ENCODE measurements at regions not wholly inside any gene's neighbourhood (a gene's known extent, or its start where the extent isn't known, plus 50 kb on each side); places are given as distances from the start of the nearest gene placed in this dataset.
A peak's percentile ranks its signal among the peaks of the same experiment; 100 is the strongest.
"Not testable (repeated sequence)": the region's sequence is repeated elsewhere in the genome, so short reads cannot be mapped to it uniquely, and the experiment has no call there.

DNA sequence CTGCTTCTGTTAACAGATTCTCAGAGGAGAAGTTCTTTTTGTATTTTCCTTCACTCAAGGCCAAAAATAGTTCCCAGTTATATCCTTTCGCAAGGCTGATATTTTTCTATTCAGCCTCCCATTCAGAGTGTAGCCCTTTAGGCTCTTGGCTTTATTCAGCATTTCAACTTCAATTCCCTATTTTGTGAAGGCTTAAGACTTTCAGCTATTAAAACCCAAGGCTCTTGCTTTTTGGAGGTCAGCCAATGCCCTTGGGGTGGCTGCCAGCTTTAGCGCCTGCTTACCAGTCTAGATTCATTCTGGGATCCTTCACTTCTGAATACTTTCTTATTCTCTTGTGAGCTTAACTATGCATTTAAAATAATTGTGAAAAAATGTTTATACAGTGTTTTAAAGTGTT, 57.3 kb upstream of the ADGRA3 start:
- DNase-seq (ENCODE audit: low read depth in 2 of 2), result no peak

DNA sequence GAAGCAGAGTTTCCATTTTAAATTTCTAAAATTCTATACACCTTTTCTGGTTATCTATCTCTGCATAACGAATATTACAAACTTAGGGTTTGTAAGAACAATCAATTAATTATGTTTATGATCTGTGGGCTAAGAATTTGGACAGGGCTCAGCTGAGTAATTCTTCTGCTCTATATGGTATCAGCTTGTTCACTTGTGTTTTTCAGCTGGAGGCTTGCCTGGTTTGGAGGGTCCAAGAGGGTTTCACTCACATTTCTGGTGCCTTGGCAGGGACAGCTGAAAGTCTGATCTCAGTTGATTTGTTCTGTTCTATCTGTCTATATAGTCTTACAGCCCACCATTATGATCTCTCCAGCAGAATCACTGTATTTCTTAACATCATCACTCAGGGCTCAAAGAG, 57.8 kb upstream of the ADGRA3 start:
- DNase-seq (ENCODE audit: low read depth in 2 of 2), result no peak

DNA sequence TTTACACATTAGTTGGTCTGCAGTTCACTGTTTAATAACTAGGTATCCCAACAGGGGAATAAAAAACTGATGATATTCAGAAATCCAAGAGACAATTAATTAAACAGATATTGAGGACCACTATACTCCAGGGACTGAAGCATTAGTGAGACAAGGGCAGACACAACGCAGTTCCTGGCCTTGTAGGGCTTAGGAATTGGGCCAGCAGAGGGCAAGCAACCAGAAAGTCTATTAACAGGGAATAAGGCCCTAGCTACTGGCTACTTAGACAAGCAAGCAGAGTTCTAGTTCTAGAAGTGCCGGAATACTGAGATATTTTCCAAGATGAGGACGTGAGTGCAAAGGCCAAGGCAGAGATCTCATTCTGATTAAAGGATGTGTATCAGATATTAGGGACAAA, 58.6 kb upstream of the ADGRA3 start:
- DNase-seq (ENCODE audit: low read depth in 2 of 2), result no peak

DNA sequence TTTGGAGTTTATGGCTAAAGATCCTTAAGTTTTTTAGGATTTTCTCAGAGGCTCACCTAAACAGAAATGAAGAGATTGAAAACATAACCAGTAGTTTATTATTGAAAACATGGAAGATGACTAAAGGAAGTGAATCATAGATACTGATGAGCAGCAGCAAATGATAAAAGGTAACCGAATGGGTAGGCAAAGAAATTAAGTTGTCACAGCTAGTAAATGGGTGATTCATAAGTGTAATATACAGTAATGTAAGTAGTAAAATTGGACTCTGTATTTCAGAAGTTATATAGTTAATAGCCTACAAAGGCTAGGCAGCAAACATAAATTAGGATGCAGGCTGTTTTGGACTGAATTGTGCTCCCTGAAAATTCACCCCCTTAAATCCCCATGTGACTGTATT, 59.0 kb upstream of the ADGRA3 start:
- DNase-seq (ENCODE audit: low read depth in 2 of 2), result no peak

DNA sequence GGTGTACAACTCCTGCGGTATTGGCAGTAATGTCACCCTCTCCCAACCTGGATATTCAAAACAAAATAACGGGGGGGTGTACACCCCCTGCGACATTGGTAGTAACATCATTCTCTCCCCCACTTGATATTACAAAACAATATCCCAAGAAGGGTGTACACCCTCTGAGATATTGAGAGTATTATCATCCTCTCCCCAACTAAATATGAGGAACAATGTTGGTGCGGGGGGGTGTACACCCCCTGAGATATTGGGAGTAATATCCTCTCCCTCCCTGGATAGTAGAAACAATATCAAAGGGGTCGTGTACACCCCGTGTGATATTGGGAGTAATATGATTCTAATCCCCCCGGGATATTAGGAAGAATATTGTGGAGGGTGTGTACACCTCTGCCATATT, 71.4 kb upstream of the ADGRA3 start:
- no peak for DNase-seq (ENCODE audit: low read depth in 2 of 2)

DNA sequence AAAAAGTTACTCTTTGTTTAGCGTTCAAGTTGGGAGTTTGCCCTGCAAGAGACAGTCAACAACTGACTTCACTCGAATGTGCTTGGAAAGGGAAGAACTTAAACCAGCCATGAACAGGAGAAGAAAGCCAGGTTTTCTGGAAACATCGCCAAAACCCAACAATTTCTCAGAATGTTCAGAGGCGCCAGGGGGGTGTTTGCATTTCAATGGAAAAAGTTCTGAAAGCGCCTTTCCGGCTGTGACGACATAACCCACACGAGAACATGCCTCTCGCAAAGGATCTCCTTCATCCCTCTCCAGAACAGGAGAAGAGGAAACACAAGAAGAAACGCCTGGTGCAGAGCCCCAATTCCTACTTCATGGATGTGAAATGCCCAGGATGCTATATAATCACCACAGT, 78.1 kb upstream of the ADGRA3 start:
- DNase-seq (ENCODE audit: low read depth in 2 of 2), result no peak

DNA sequence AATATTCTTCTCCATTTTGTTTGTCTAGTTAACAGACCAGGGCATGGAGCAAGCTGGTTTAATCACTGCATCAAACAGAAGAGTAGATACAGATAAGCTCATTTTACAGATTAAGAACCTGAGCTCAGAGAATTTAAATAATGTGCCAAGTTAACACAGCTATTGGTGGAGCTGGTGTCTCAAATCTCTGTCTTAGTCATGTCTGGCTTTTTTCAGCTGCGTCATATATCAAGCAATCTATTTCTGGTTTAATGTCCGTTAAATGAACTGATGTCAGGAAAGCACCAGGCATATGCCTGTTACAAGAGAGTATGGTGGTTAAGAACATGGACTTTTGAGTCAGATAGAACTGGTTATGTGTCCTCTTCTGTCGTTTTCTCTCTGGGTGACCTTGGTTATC, 79.8 kb upstream of the ADGRA3 start:
- DNase-seq (ENCODE audit: low read depth in 2 of 2), result no peak

DNA sequence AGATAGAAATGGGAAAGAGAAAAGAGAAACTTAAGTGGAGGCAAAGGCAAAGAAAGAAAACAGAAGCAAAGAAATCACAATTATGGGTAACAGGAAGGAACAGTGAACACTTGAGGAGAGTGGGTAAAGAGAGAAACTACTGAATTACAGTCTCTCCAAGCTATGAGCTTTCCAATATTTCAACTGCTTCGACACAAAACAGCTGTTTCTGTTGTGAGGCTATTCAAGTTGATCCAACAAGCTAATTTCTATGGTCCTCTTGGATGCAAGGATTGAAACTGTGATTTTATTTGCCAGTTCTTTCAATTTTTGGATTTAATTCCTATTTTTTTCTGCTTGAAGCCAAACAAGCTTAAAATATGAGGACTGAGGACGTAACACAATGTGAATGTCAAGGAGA, 80.5 kb upstream of the ADGRA3 start:
- no peak for DNase-seq (ENCODE audit: low read depth in 2 of 2)

DNA sequence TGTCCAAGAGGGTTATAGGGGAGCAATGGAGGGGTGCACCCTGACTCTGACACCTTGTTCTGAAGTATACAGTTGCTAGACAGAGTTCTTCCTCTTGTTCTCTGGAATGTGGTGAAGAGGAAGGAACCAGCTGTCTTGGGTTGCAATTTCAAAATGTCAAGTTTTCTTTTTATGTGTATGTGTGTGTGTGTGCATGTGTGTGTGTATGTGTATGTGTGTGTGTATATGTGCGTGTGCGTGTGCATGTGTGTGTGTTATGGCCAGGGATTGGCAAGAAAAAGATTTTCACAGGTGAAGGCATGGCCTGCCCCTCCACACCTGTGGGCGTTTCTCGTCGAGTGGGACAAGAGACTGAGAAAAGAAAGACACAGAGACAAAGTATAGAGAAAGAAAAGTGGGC, 81.6 kb upstream of the ADGRA3 start:
- no peak for DNase-seq (ENCODE audit: low read depth in 2 of 2)

DNA sequence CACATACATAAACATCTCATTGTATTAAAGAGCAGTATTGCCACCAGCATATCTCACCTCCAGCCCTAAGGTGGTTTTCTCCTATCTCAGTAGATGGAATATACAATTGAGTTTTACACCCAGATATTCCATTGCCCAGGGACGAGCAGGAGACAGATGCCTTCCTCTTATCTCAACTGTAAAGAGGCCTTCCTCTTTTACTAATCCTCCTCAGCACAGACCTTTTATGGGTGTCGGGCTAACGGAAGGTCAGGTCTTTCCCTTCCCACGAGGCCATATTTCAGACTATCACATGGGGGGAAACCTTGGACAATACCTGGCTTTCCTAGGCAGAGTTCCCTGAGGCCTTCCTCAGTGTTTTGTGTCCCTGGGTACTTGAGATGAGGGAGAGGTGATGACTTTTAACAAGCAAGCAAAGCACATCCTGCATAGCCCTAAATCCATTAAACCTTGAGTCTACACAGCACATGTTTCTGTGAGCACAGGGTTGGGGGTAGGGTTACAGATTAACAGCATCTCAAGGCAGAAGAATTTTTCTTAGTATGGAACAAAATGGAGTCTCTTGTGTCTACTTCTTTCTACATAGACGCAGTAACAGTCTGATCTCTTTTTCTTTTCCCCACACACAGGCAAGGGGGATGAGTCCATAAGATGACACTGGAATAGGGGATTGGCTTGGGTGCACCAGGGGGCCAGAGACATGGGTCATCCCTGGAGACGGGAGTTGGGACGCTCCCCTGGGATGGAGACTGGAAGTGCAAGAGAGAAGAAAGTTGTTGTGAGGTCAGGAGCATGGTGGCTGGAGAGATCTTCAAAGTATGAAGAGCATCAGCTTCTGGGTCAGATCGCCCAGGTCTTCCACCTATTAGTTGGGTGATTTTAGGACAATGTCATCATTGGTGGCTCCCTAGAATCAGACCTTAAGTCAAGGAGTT, 82.5 kb upstream of the ADGRA3 start:
- DNase-seq (ENCODE audit: low read depth in 2 of 2), result not testable (repeated sequence)

DNA sequence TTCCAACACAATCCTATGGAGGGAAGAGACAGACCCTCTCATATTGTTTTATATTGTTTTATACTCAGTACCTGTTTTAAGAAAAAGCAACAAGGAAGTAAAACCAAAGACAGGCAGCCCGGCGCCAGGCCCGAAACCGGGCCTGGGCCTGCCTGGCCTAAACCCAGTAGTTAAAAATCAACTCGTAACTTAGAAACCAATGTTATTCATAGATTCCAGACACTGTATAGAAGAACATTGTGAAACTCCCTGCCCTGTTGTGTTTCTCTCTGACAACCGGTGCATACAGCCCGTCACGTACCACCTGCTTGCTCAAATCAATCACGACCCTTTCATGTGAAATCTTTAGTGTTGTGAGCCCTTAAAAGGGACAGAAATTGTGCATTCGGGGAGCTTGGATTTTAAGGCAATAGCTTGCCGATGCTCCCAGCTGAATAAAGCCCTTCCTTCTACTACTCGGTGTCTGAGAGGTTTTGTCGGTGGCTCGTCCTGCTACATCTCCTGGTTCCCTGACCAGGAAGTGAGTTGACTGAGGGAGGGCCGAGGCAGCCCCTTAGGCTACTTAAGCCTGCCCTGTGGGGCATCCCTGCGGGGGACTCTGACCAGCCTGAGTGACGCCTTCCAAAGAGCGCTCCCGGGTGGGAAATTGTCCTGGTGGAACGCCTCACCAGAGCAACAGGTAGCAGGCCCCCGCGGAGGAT, 83.5 kb upstream of the ADGRA3 start:
- not testable (repeated sequence) for DNase-seq (ENCODE audit: low read depth in 2 of 2)

DNA sequence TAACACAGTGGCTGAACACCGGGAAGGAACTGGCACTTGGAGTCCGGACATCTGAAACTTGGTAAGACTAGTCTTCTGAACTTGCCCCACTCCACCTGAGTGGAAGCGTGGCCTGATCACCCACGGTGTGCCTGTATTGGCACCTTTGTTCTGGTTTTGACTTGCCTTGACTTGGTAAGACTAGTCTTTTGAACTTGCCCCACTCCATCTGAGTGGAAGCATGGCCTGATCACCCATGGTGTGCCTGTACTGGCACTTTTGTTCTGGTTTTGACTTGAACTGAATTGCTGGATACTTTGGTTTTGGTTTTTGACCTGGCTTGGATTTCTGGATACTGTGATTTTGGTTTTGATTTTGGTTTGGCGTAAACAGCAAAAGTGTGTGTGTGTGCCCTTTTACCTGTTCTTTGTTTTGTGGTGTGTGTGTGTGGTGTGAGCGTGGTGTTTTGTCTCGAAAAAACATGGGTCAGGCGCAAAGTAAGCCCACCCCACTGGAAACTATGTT, 84.1 kb upstream of the ADGRA3 start:
- DNase-seq (ENCODE audit: low read depth in 2 of 2), result not testable (repeated sequence)

DNA sequence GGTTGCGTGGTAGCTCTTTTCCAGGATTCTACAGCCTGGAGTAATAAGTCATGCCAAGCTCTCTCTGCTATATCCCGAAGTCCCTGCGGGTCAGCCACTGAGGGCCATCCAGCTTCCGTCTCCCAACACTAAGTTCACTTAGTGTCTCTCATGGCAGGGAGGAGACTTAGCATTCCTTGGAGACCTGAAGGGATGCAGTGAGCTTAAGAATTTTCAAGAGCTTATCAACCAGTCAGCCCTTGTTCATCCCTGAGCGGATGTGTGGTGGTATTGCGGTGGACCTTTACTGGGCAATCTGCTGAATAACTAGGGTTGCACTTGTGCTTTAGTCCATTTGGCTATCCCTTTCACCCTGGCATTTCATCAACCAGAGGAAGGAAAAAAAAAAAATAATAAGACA, 85.8 kb upstream of the ADGRA3 start:
- not testable (repeated sequence) for DNase-seq (ENCODE audit: low read depth in 2 of 2)

DNA sequence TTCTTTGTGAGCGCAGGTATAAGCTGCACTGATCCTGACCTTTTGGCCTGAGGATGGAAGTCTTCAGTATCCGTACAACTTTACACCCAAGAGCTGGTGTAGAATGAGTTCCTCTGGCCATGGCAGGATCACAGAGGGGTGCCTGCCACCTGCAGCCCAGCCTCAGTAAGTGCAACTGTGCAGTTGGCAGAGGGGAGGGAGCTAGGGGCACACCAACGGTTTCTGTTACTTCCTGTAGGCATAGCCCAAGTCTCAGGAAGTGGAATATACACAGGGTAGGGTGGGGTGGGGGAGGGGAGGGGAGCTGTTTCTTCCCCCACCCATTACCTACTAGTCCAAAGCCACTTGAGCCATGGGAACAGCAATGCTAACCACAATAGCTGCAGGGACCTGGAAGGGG, 85.4 kb upstream of the GBA3 start:
- DNase-seq (ENCODE audit: low read depth in 2 of 2), result peak in 1 of 2 donors; percentile 10

DNA sequence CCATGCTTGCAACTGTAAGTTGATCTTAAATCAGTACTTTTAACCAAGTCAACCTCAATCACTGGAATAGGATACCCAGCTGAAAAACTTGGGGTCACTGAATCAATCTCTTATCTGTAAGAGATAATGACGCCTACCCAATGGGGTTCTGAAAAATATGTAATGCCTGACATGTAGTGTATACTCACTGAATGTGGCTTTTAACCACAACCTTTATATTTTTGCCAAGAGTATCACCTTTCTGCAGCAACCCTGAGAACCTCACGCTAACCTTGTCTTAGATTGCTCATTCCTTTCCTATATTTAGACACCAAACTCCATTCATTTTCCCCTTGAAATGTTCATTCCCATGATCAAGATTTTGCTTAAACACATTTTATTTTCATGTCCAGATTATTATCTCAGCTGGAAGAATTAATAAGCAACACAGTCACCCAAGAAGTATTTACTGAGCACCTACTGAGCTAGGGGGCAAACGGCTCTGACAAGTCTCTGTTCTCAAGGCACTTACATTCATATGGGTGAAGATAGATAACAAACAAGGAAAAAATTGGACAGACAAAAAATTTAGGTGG, 82.7 kb upstream of the GBA3 start:
- not testable (repeated sequence) for DNase-seq (ENCODE audit: low read depth in 2 of 2)

DNA sequence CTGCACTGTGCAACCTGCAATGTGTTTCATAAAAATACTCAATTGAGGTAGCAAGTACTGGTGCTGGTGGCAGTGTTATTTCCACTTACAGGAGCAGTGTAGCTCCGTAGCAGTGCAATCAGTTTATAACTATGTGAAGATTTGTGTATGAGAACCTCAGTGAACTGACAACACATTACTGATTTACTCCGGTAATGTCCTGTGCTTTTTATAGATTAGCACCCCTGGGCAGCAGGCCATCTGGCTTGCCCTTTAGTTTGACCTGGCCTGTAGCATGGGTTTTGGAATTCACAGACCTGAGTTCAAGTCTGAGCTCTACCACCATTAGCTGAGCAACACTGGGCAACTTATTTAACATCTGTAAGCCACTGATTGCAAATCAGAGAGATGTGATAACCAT, 78.6 kb upstream of the GBA3 start:
- no peak for DNase-seq (ENCODE audit: low read depth in 2 of 2)

DNA sequence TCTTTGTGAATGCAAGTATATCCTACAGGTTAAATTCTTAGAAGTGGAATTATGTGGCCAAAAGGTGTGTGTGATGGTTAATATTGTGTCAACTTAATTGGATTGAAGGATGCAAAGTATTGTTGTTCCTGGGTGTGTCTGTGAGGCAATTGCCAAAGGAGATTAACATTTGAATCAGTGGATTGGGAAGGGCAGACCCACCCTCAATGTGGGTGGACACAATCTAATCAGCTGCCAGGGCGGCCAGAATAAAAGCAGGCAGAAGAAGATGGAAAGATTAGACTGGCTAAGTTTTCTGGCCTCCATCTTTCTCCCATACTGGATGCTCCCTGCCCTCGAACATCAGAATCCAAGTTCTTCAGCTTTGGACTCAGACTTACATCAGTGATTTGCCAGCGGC, 76.2 kb upstream of the GBA3 start:
- no peak for DNase-seq (ENCODE audit: low read depth in 2 of 2)

DNA sequence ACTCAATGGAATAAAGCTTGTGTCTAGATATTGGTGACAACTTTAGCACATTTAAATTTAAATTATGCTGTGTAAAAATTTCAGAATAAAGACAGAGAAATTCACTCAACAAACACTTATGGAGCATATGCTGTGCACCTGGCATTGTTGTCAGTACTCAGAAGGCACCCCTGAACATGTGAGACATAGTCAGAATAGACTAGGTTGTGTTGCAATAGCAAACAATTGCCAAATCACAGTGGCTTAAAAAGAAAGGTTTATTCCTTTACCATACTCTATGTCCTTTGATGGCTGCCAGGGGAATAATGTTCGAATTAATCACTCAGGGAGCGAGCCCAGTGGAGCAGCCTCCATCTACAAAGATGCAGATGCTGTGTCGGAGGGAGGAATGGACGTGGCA, 72.6 kb upstream of the GBA3 start:
- not testable (repeated sequence) for DNase-seq (ENCODE audit: low read depth in 2 of 2)

DNA sequence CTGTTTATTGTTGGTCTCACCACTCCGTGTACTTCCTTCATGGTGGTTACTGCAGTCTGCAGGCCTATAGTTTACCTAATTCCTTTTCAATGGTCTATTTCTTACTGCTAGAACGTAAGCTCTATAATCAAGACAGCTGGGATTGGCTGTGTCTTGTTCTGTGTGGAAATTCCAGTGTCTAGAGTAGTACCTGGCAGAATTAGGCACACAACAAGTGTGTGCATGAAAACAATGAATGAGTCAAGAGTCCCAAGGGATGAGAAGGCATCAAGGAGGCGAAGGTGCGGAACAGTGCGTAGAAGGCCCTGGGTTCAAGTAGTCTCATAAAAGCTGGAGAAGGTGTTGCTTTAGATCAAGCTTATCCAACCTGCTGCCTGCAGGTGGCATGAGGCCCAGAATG, 70.8 kb upstream of the GBA3 start:
- DNase-seq (ENCODE audit: low read depth in 2 of 2), result not testable (repeated sequence)

DNA sequence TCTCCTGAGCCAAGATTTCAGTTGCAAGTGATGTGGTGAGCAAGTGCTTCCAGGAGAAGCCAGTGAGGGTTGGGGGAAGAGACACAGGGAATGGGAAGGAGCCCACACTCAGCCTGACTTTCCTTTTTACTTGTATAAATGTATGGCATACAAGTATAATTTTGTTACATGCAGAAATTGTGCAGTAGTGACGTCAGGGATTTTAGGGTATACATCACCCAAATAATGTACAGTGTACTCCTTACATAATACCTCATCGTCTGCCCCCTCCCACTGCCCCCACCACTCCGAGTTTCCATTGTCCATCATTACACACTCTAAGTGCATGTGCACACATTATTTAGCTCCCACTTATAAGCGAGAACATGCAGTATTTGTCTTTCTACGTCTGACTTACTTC, 68.7 kb upstream of the GBA3 start:
- not testable (repeated sequence) for DNase-seq (ENCODE audit: low read depth in 2 of 2)

DNA sequence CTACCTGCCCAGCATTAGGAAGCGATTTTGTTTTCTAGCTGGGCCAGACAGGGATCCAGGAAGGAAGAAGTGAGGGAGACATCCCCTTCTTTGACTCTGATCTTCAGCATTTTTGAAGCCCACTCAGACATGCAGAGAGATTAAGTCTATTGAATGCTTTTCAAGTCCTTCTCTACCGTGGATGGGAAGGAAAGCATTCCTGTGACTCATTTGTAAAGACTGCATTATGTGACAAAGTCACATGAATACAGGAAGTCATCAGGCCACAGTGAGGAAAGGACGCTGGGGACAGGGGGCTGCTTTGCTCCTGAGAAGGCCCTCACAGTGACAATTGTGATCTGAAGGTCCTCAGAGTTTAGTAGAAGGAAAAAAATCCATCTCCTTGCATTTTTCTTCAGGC, 67.4 kb upstream of the GBA3 start:
- no peak for DNase-seq (ENCODE audit: low read depth in 2 of 2)

DNA sequence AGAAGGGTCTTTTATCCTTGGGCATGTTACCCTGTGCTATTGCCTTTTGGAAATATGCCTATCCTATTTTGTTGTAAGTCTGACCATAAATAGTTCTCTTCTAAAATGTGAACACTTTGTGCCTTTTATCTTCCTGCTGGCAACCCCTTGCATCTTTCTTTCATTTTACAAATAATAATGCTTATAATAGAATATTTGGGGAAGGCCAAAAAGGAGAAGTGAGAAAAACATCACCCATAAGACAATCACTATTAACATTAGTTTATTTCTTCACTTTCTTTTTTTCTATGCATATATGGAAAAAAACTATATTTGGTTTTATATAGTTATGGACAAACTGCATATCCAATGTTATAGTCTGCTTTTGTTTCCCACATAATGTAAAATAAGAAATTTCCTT, 64.9 kb upstream of the GBA3 start:
- not testable (repeated sequence) for DNase-seq (ENCODE audit: low read depth in 2 of 2)
